HG02981 (cell line): ENCODE measurements at regions not wholly inside any gene's neighbourhood (a gene's known extent, or its start where the extent isn't known, plus 50 kb on each side); places are given as distances from the start of the nearest gene placed in this dataset.
A peak's percentile ranks its signal among the peaks of the same experiment; 100 is the strongest.

Experiments
- ATAC-seq: cut with Tn5 transposase; IDR thresholded peaks from one replicate; pipeline ENCODE4 v1.9.1; 2021; ENCODE audit warnings: mild to moderate bottlenecking, moderate library complexity; ENCODE audit not compliant: unreplicated experiment

DNA sequence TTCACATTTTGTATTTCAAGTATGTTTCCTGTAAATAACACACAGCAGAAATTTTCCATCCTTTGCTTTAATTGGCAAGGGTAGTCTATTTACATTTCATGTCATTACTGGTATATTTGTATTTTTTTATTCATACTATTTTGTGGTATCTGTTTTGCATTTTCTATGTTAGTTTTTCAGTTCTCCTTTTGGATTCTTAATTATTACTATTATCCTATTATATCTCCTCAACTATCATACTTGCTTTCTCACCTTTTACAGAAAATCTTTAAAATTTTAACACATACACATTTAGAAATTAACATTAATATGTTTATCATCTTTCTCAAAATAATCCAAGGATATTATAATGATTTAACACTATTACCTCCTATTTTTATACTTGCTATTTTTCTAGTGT, 918.3 kb upstream of the MAP3K7 start:
- no peak for ATAC-seq

DNA sequence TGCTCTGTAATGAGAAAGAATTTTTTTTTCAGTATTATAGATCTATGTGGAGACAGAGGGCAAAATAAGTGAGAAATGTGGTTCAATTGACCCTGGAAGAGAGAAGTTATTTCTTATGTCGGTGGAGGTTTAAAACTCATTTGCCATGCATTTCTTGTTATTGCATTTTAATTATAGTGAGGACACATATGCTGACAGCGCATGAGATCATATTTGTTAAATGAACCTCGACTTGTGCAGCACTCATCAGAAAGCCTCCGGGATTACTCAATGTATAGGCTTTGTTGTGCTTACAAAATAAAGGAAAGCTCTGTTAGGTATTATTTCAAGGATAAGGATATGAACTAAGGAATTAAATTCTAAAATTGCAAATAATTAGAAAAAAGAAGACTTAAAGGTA, 915.1 kb upstream of the MAP3K7 start:
- ATAC-seq: no peak

DNA sequence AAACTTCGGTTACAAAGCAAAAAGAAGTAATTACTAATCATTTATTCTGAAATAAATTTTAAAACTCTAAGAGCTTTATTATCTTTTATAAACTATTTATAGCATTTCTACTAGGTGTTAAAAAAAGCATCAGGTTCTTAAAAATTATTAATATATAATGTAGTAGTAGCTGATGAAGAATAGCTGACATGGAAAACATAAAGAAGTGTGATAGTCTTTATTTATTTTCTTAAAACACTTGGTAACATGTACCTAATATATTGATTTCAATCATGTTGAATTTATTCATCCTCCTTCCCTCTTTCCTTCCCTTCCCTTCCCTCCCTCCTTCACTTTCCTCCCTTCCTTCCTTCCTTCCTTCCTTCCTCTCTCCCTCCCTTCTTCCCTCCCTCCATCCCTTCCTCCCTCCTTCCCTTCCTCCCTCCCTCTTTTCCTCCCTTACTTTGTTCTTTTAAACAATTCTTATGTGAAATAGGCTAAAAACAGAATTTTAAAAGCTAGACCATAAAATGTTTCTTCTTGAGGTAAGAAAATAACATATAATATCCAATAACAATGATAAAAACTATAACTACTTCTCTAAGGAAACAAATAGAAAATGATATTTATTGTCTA, 913.9 kb upstream of the MAP3K7 start:
- ATAC-seq: no peak

DNA sequence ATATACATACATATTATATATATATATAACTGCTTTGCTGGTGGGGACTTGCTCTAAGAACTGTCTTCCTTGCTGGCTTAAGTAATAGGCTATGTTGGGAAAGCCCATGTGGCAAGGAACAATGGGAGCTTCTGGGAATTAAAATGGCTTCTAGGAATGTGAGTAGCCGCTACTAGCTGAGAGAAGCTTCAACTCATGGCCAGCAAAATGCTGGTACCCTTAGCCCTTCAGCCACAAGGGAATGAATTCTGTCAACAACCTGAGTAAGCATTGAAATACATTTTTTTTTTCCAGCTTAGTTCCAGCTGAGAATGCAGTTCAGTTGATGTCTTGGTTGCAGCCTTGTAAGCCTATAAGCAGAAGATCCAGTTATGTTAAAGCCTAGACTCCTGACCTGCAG, 911.7 kb upstream of the MAP3K7 start:
- no peak for ATAC-seq

DNA sequence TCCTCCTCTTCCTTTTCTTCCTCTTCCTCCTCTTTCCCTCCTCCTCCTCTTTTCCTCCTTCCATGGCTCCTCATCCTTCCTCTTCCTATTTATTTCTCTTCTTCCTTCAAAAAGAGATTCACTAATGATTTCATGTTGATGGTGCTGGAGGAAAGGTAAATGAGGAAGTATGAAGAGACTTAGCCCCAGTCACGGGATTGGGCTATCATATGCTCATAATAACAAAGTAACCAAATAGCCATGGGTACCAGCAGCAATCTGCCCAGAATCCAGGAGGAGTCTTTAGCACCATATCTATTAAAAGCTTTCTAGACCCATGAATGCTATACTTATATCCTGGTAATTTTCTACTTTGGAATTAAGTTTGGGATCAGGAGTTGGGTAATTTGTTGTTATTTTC, 910.9 kb upstream of the MAP3K7 start:
- no peak for ATAC-seq

DNA sequence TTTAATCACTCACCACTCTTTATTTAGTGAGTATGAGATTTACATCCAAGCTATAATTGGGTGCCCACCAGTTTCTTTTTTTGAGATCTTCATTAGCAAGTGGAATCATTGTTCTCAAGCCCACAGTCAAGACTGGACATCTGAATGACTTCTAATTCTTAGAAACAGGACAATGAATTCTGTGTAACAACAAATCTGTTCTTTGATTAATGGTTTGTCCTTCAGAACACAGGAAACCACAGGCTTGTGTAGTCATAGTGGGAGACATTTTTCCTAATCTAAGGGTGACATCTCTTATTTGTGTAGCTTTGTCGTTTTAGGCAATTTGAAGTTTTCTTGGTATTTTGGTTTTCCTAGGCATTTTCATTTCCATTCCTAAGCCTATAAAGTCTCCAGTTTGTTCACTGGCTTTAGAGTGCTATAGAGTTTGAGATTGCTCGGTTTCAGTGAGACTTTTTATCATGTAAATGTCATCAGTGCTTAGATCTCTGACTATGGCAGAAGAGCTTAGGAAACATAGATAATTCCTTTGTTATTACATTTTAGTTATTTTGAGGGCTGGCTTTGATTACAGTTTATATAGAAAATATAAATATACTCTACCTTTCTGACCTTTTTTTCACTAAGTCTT, 903.9 kb upstream of the MAP3K7 start:
- no peak for ATAC-seq

DNA sequence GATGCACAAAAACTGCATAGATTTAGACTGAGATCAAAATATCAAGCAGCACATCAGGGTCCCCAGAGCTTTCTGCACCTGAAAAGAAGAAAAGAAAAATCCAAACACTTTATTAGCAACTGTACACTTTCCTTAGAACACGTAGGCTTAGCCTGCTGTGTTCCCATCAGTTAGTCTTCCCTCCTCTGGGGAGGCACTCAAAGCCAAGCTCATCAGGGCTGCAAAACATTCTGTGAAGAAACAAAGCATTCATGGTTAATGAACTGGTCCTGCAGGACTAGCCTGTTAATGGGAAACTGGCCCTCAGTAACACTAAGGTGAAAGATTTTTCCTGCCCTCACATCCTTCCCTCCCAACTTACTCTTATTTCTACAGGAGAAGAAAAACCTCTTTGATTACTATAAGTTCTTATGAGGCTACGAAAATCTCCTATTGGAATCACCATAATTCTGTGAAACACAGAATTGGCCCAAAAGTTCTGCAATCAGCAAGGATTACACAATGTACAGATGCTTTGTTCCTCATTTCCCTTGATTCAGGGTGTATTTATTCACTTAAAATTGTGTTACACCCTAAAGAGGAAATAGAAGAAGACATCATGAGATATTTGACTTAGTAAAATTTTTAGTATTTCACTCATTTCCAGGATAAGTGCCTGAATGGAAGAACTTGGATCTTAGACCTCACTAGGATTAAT, 901.0 kb upstream of the MAP3K7 start:
- no peak for ATAC-seq

DNA sequence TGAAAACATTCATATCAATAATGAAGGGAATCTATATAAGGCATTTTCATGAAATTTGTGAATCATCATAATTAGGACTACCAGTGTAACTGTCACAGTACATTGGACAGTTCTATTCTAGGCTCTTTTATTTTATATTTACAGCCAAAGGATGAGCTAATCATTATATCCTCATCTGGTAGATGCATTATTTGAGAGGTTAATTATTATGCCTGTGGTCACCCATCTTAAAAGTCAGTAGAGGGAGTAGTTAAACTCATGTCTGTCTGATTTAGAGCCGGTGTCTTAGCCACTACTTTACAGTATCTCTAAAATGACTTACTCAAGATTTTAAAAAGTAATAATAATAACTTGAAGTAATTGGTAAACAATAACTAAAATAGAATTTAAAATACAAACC, 899.3 kb upstream of the MAP3K7 start:
- ATAC-seq: peak; percentile 52

DNA sequence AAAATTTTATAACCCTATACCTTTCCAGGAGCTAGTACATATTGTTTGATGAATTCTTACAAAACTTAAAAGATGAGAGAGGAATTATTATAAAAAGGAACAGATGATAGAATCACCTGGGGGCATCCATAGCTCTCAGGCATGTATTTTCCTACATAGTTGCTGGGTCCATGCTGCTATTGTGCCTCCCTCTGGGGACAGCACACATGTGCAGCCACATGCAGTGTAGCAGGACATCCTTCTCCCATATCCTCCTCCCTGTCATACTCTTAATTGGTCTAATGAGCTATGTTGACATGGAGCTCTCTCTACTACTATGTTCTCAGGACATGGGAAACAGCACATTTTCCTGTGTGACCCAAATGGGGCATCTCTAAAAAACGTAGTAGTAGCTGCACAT, 898.2 kb upstream of the MAP3K7 start:
- ATAC-seq: no peak

DNA sequence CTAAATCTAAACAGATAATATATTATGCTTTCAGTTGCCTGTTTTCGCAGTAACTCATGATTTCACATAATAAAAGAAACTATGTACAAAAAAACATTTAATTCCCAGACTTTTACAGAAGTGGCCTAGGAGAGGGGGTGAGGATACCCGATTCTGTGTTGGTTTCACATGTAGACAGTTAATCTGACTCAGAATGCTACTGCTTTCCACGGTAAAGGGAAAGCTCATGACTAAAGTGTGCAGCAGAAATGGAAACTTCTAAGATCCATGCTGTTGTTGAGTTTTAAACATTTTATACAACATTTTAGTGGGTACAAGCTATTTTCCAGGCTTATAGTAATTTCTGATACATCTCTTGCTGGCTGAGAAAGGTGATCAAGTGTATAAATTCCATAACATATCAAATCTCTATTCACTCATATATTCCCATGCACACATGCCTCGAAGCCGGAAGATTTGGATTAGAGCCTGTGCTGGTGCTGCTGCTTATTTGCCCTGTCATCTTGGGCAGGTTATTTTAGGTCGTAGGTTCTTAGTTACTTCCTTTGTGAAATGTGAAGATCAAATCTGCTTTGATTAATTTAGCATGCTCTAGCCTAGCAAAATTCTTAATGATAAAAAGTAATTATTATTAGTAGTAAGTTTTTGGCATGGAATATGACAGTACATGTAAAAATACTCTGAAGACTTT, 896.7 kb upstream of the MAP3K7 start:
- peak; percentile 35 for ATAC-seq

DNA sequence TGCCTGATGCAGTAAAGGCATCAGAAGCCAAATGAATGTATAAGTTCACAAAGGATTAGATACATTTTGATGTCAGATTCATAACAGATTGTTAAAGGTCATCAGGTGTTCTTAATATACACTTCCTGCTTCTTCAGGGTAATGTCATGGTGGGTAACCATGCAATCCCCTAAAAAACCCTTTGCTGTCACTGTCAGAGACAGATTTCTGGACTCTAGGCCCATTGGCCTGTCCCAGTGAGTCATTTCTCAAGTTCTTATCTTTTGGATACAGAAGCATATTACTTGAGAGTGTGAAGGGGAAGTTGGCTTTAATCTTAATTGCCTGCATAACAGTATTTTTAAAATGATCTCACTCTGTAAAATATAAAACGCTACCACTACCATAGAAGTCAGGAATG, 895.6 kb upstream of the MAP3K7 start:
- ATAC-seq: peak; percentile 68

DNA sequence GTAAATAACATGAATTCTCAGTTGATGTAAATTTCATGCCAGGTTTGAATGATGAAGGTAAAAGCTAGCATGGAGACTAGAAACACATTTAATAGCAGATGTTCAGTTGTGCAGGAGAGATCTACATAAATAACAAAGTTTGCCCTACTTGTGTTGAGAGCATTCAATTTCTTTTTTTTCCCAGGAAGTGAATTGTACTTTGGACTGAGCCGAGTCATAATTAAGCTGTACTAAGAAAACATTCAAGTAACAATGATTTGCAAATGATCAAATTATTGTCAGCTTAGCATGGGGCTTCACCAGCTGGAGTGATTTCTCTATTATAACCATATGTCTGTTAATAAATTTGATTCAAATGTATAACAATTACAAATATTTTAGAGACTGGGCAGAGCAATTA, 893.5 kb upstream of the MAP3K7 start:
- no peak for ATAC-seq

DNA sequence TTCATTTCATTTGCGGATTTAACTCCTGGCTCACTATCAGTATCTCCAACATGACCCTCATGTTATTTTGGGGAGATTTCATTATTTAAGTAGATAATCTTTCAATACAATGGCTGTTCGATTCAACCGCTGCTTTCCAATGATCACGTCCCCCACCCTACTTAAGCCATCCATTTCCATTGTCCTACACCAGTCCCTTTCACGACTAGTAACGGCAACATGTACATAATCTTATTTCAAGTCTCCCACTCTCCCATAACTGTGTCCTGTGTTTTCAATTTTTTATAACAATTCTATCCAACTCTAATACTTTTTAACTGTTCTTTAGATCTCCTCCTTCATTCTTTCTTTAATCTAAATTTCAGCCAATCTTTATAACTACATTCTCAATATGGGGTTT, 890.8 kb upstream of the MAP3K7 start:
- no peak for ATAC-seq

DNA sequence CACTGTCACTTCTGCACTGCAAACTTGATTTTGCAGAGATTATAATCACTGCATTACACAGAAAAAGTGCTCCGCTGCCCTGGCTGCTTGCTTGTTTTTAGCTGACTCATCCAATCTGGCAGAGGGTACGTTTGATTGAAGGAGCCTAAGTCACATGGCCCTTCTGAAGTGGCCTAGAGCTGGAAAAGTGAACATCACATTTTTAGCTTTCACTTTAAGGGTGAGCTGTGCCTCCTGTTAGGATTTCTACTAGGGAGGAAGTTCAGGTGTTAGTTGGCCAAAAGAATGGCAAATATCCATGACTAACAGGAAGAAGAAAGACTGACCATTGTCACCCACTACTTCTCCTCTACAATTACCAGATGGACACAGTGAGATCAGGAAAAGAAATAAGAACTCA, 889.1 kb upstream of the MAP3K7 start:
- ATAC-seq: peak; percentile 63

DNA sequence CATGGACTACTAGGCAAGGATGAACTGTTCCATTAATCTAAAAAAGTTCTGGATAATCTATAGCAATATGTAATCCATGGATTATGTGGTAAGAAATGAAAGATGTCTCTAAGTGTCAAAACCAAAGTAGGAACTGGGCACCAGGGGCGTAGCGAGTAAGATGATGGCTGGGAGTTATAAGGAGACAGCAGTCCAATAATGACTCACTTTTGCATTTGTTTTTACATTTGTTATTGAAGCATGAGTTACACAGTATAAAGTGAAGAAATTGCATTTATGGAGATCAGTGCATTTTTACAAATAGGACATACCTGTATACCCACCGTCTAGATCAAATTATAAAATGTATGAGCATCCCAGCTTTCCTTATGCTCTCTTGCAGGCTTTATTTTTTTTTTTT, 878.5 kb upstream of the MAP3K7 start:
- ATAC-seq: no peak

DNA sequence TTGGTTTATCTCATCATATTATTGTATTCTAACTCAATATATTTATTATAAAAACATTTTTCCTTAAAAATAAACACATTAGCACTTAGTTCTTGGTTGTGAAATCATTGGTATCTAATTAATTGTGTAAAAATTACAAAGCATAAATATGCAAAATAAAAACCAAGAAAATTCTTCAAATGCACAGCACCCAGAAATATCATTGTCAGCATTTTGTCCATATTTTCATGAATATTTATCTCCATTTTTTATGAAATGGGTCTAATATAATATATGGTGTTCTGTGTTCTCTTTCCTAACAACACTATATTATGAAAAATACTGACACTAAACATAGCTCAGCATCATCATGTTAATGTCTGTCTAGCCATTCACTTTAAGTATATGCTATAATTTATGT, 877.8 kb upstream of the MAP3K7 start:
- no peak for ATAC-seq

DNA sequence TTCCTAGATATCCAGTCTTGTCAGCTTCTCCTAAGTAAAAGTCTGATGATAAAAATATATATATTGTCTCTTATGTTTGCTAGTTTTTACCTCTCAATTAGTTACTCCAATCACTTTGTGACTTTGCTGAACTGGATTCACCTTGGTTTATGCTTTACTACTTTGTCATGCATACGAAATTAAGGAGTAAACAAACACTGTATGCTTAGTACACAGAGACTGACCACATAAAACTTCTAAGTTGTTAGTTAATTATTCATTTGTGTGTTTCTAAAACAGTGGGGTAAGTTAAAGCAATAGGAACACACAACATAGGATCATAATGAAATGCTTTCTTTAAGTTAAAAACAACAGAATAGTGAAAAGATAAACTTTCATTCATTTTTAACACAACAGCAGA, 877.3 kb upstream of the MAP3K7 start:
- peak; percentile 77 for ATAC-seq

DNA sequence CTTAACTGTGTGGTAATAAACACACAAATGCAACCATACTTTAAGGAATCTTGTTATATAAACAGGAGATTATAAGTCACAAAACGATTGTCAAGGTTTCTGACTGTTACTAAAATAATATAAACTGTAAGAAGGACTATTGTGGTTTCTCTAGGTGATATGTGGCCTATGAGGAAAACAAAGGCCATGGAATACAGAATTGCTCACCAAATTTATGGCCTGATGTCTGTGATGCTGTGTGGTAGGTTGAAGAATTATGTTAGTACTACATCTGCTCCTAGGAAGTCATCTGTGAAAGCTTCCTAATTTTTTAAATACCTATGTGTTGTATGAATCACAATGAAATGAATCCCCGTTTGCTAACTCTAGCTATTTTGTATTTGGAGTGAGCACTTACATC, 875.4 kb upstream of the MAP3K7 start:
- no peak for ATAC-seq

DNA sequence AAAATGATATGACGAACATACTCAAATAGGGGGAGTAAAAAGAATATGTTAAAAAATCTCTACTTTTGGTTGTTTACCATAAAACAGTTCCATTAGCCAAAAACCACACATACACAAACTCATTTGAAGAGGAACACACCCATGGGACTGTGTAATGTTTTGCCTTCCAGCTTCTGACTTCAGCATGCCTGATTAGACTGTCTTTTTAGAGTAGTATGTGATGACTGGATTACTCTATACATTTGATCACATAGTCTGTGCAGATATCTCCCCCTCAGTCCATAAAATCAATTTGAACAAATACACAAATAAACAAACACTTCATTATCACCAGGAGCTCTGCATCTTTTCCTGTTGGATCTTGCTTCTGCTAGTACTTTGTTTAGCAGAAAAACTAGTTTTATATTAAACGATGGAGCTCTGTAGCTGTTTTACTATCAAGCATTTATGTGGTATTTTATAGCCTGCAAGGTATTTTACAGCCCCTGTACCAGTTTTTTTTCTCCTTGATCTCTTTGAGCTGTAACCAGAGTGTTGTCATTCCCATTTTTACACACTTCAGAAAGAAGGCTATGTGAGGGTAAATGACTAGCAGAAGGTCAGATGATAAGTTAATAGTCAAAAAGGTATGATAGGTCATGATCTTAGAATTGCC, 866.5 kb upstream of the MAP3K7 start:
- ATAC-seq: no peak

DNA sequence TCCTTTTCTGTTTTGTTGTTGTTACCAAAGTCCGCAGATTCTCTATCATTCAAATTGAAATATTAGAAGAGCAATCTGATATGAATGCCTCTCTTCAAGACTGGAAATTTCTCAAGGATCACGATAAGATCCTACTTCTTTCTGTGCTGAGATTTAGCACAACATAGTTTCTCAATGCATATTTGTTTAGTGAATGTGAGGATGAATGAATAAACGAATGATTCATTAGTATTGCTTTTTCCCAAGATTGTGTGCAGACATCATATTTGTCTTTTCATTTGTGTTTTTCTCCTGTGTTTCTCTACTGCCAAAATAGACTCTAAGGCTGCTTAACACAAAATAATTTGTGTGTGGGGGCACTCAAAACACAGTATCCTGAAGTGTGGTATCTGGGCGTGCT, 862.7 kb upstream of the MAP3K7 start:
- ATAC-seq: no peak

DNA sequence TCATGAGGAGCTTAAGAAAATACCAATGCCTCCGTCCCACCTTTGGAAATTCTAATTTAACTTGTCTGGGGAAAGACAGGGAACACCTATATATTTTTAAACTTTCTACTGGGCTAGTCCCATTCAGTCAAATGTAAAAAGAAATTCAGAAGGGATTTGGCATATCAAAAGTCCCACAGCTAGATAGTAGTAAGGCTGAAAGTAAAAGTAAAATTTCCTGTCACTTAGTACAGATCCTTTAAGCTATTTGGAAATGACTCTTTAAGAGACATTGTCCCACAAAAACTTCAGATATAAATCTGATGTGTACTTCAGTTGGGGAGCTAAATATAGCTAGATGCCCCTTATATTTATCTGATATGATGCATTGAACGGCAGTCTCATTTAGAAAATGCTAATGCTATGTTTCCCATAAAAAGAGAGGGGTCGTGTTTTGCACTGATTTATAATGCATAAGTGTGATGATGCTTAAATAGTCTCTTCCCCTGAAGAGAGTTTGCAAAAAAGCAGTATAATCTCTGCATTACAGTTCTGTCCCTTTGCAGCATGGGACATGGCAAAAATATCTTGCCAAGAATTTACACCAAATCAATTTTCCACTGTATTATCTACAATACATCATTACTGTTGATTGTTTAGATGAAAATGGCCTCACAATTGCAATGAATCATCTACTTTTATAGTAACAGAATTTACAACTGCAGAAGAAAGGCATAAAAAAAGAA, 860.8 kb upstream of the MAP3K7 start:
- no peak for ATAC-seq
